ENCODE measurements at regions not wholly inside any gene's neighbourhood (a gene's known extent, or its start where the extent isn't known, plus 50 kb on each side); places are given as distances from the start of the nearest gene placed in this dataset.

- TF ChIP-seq EGR1 (IDR thresholded peaks at IDR 0.05) = no peak
- no peak for TF ChIP-seq MAX (IDR thresholded peaks at IDR 0.05)
- TF ChIP-seq REST (IDR thresholded peaks at IDR 0.05; ENCODE audit: low read depth) = no peak
- TF ChIP-seq CEBPB (IDR thresholded peaks at IDR 0.05) = no peak
- no peak for TF ChIP-seq YY1 (IDR thresholded peaks at IDR 0.05; ENCODE audit: low read depth)
- no peak for TF ChIP-seq TCF12 (IDR thresholded peaks at IDR 0.05; ENCODE audit: low read depth)
- TF ChIP-seq FOXM1 (IDR thresholded peaks at IDR 0.05; ENCODE audit: borderline replicate concordance, low read depth) = no peak
- TF ChIP-seq NFIC (IDR thresholded peaks at IDR 0.05) = no peak
- TF ChIP-seq CREB1 (IDR thresholded peaks at IDR 0.05; ENCODE audit: low read depth) = no peak
- TF ChIP-seq USF1 (IDR thresholded peaks at IDR 0.05) = no peak
- TF ChIP-seq RAD21 (IDR thresholded peaks at IDR 0.05; ENCODE audit: low read depth) = no peak
- no peak for TF ChIP-seq TAF1 (IDR thresholded peaks at IDR 0.05; ENCODE audit: low read depth)
- TF ChIP-seq ZBTB7A (IDR thresholded peaks at IDR 0.05; ENCODE audit: low read depth) = no peak
- TF ChIP-seq EP300 (IDR thresholded peaks at IDR 0.05; ENCODE audit: borderline replicate concordance) = no peak
- no peak for TF ChIP-seq TEAD4 (IDR thresholded peaks at IDR 0.05)
Measured at GRCh38 chr6:149212206-149212605, 105.3 kb upstream of the TAB2 start.

- TF ChIP-seq ZBTB7A (IDR thresholded peaks at IDR 0.05; ENCODE audit: low read depth) (no peak), FOXM1 (IDR thresholded peaks at IDR 0.05; ENCODE audit: borderline replicate concordance, low read depth) (no peak), EGR1 (IDR thresholded peaks at IDR 0.05) (no peak), CEBPB (IDR thresholded peaks at IDR 0.05) (no peak)
Measured at GRCh38 chr6:149212892-149213801, 104.4 kb upstream of the TAB2 start.

- TF ChIP-seq YY1 (IDR thresholded peaks at IDR 0.05; ENCODE audit: low read depth) (no peak), RAD21 (IDR thresholded peaks at IDR 0.05; ENCODE audit: low read depth) (no peak), TEAD4 (IDR thresholded peaks at IDR 0.05) (no peak), ZBTB7A (IDR thresholded peaks at IDR 0.05; ENCODE audit: low read depth) (no peak), REST (IDR thresholded peaks at IDR 0.05; ENCODE audit: low read depth) (no peak), MAX (IDR thresholded peaks at IDR 0.05) (no peak), CEBPB (IDR thresholded peaks at IDR 0.05) (no peak), CREB1 (IDR thresholded peaks at IDR 0.05; ENCODE audit: low read depth) (no peak), FOXM1 (IDR thresholded peaks at IDR 0.05; ENCODE audit: borderline replicate concordance, low read depth) (no peak), NFIC (IDR thresholded peaks at IDR 0.05) (no peak), TCF12 (IDR thresholded peaks at IDR 0.05; ENCODE audit: low read depth) (no peak), USF1 (IDR thresholded peaks at IDR 0.05) (no peak), EP300 (IDR thresholded peaks at IDR 0.05; ENCODE audit: borderline replicate concordance) (no peak), TAF1 (IDR thresholded peaks at IDR 0.05; ENCODE audit: low read depth) (no peak), EGR1 (IDR thresholded peaks at IDR 0.05) (no peak)
Measured at GRCh38 chr6:149213829-149214228, 103.7 kb upstream of the TAB2 start.

- TF ChIP-seq NFIC (IDR thresholded peaks at IDR 0.05) = no peak
- no peak for TF ChIP-seq EGR1 (IDR thresholded peaks at IDR 0.05)
- no peak for TF ChIP-seq RAD21 (IDR thresholded peaks at IDR 0.05; ENCODE audit: low read depth)
- TF ChIP-seq CREB1 (IDR thresholded peaks at IDR 0.05; ENCODE audit: low read depth) = no peak
- no peak for TF ChIP-seq TEAD4 (IDR thresholded peaks at IDR 0.05)
- TF ChIP-seq TAF1 (IDR thresholded peaks at IDR 0.05; ENCODE audit: low read depth) = no peak
- TF ChIP-seq MAX (IDR thresholded peaks at IDR 0.05) = no peak
- no peak for TF ChIP-seq ZBTB7A (IDR thresholded peaks at IDR 0.05; ENCODE audit: low read depth)
- TF ChIP-seq USF1 (IDR thresholded peaks at IDR 0.05) = no peak
- TF ChIP-seq CEBPB (IDR thresholded peaks at IDR 0.05) = no peak
- no peak for TF ChIP-seq TCF12 (IDR thresholded peaks at IDR 0.05; ENCODE audit: low read depth)
- TF ChIP-seq YY1 (IDR thresholded peaks at IDR 0.05; ENCODE audit: low read depth) = no peak
- no peak for TF ChIP-seq REST (IDR thresholded peaks at IDR 0.05; ENCODE audit: low read depth)
- TF ChIP-seq FOXM1 (IDR thresholded peaks at IDR 0.05; ENCODE audit: borderline replicate concordance, low read depth) = no peak
- TF ChIP-seq EP300 (IDR thresholded peaks at IDR 0.05; ENCODE audit: borderline replicate concordance) = no peak
Measured at GRCh38 chr6:149216459-149216858, 101.1 kb upstream of the TAB2 start.
